Neural cell (in vitro differentiated cells): ENCODE measurements at regions not wholly inside any gene's neighbourhood (a gene's known extent, or its start where the extent isn't known, plus 50 kb on each side); places are given as distances from the start of the nearest gene placed in this dataset.
A peak's percentile ranks its signal among the peaks of the same experiment; 100 is the strongest.

Experiments used
- CTCF ChIP-seq: fragments of 450-650 bp; IDR thresholded peaks from 2 replicates; pipeline ENCODE4 v1.5.1; 2014; ENCODE audit warnings: antibody characterized with exemption, mild to moderate bottlenecking, moderate library complexity; ENCODE audit not compliant: poor library complexity, severe bottlenecking
- EP300 ChIP-seq: fragments of 450-650 bp; conservative IDR thresholded peaks from 2 replicates; pipeline ENCODE4 v1.6.1; 2014; ENCODE audit warnings: antibody characterized with exemption, mild to moderate bottlenecking, moderate library complexity; ENCODE audit not compliant: poor library complexity, severe bottlenecking
- EZH2 ChIP-seq: fragments of 200-600, 300-800 bp; shearing (Covaris generic), sonication (generic); IDR thresholded peaks from 2 replicates; pipeline ENCODE4 v1.6.1; 2014; ENCODE audit warnings: antibody characterized with exemption, low read length, borderline replicate concordance, mild to moderate bottlenecking; ENCODE audit not compliant: insufficient read depth, poor library complexity, severe bottlenecking
- MXI1 ChIP-seq: fragments of 450-650 bp; conservative IDR thresholded peaks from 2 replicates; pipeline ENCODE4 v1.6.1; 2014; ENCODE audit warnings: antibody characterized with exemption, mild to moderate bottlenecking; ENCODE audit not compliant: poor library complexity, severe bottlenecking
- POLR2AphosphoS5 ChIP-seq: IDR thresholded peaks from 2 replicates; pipeline ENCODE4 v1.6.1; 2012
- RAD21 ChIP-seq: fragments of 450-650 bp; conservative IDR thresholded peaks from 2 replicates; pipeline ENCODE4 v1.6.1; 2014; ENCODE audit warnings: antibody characterized with exemption, mild to moderate bottlenecking, moderate library complexity
- REST ChIP-seq: IDR thresholded peaks from 2 replicates; pipeline ENCODE4 v1.6.1; 2012; ENCODE audit warnings: borderline replicate concordance
- SMC3 ChIP-seq: fragments of 450-650 bp; conservative IDR thresholded peaks from 2 replicates; pipeline ENCODE4 v1.6.1; 2014; ENCODE audit warnings: antibody characterized with exemption, mild to moderate bottlenecking, moderate library complexity; ENCODE audit not compliant: poor library complexity
- TAF1 ChIP-seq: IDR thresholded peaks from 2 replicates; pipeline ENCODE4 v1.6.1; 2012; ENCODE audit warnings: low read depth

DNA sequence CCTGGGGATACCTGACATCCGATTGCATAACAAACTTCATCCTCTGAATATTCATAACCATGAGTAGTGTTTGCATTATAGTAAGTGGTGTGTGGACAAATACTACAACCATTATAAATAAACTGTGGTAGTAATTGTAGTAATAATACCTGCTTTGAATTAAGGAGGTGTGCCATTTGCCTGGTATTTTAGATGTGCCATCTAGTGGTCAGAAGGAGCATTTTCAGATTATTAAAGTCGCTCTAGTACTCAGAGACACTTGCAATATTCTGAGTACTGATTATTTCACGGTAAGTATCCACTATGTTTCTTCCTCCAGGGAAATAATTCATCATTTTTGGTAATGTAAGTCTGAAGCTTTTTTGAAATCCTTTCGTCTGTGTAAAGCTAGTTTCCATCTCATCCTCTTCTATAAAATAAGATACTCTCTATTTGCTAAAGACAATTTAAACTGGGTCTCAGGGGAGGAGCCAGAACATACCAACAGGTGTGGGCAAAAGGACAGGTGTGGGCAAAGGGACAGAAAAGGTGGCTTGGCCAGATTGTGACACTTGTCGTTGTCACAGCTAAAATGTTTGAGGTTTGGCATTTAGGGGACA, 115.3 kb upstream of the WDR11 start:
- TF ChIP-seq CTCF (peak; percentile 66), POLR2AphosphoS5 (no peak), REST (no peak), SMC3 (peak; percentile 70), EP300 (no peak), RAD21 (peak; percentile 61), TAF1 (no peak), EZH2 (no peak), MXI1 (no peak)
